Effector memory CD4-positive, alpha-beta T cell (primary cell): ENCODE measurements at regions not wholly inside any gene's neighbourhood (a gene's known extent, or its start where the extent isn't known, plus 50 kb on each side); places are given as distances from the start of the nearest gene placed in this dataset.

ENCODE experiments used
- DNase-seq, 3 donors: peaks; one replicate each; pipeline ENCODE4 v3.0.0-alpha.2; 2020
- H3K27ac ChIP-seq: 2 replicates; pipeline ENCODE4 v1.7.0; 2013; ENCODE audit warnings: mild to moderate bottlenecking, low read length, moderate library complexity; ENCODE audit not compliant: insufficient read depth, poor library complexity, severe bottlenecking
- H3K27me3 ChIP-seq: replicated peaks from 2 replicates; pipeline ENCODE4 v1.7.0; 2013; ENCODE audit warnings: mild to moderate bottlenecking, low read length; ENCODE audit not compliant: insufficient read depth, control insufficient read depth, poor library complexity, severe bottlenecking
- H3K36me3 ChIP-seq: 2 replicates; pipeline ENCODE4 v1.7.0; 2013; ENCODE audit warnings: mild to moderate bottlenecking, low read length, moderate library complexity; ENCODE audit not compliant: control insufficient read depth, insufficient read depth
- H3K4me1 ChIP-seq: 2 replicates; pipeline ENCODE4 v1.7.0; 2013; ENCODE audit warnings: low read length, mild to moderate bottlenecking; ENCODE audit not compliant: control insufficient read depth, insufficient read depth, poor library complexity, severe bottlenecking
- H3K4me3 ChIP-seq: 2 replicates; pipeline ENCODE4 v1.7.0; 2013; ENCODE audit warnings: low read length, low read depth, mild to moderate bottlenecking; ENCODE audit not compliant: insufficient read depth, poor library complexity, severe bottlenecking
- H3K9me3 ChIP-seq: 2 replicates; pipeline ENCODE4 v1.7.0; 2013; ENCODE audit warnings: mild to moderate bottlenecking, low read length, moderate library complexity; ENCODE audit not compliant: control insufficient read depth

- H3K4me1 ChIP-seq: no peaks in the 10 kb centered on the region
- no peaks in the 10 kb centered on the region for H3K36me3 ChIP-seq
- H3K9me3 ChIP-seq: no peaks in the 10 kb centered on the region
- no peak for DNase-seq
- H3K27ac ChIP-seq: no peak overlapping the region
- H3K27me3 ChIP-seq: no peaks in the 10 kb centered on the region
- no peak overlapping the region for H3K4me3 ChIP-seq
These were observed 234.9 kb upstream of the CADM1 start for GRCh38 chr11:115739146-115739545.

GRCh38 chr11:115737875-115738274 lies 233.7 kb upstream of the CADM1 start:
- Histone ChIP-seq H3K4me1 (no peaks in the 10 kb centered on the region), H3K4me3 (no peak overlapping the region), H3K9me3 (no peaks in the 10 kb centered on the region), H3K36me3 (no peaks in the 10 kb centered on the region), H3K27ac (no peak overlapping the region), H3K27me3 (no peaks in the 10 kb centered on the region)
- DNase-seq: no peak

DNA sequence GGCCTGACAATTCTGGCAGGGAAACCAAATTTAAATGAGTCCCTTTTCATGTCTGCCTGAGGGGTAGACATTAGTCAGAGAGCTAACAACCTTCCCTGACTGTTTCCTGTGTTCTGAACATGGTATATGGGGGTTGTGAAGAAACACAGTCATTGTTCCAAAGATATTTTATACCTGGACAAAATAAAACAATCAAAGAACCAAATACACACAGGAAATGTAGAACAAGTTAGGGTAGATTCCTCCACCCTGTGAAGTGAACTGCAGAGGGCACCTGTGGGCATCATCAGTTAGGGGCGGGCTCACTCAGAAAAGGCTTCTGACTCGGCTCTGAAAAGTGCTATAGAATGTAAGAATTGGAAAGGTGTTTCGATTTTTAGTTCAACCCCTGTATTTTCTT lies 231.9 kb upstream of the CADM1 start:
- H3K36me3 ChIP-seq: no peaks in the 10 kb centered on the region
- no peak for DNase-seq
- no peaks in the 10 kb centered on the region for H3K9me3 ChIP-seq
- no peak overlapping the region for H3K27ac ChIP-seq
- no peaks in the 10 kb centered on the region for H3K27me3 ChIP-seq
- H3K4me1 ChIP-seq: no peaks in the 10 kb centered on the region
- no peak overlapping the region for H3K4me3 ChIP-seq

- no peaks in the 10 kb centered on the region for H3K4me1 ChIP-seq
- H3K4me3 ChIP-seq: no peak overlapping the region
- H3K27ac ChIP-seq: no peak overlapping the region
- H3K9me3 ChIP-seq: no peaks in the 10 kb centered on the region
- H3K36me3 ChIP-seq: no peaks in the 10 kb centered on the region
- DNase-seq: no peak
- H3K27me3 ChIP-seq: no peaks in the 10 kb centered on the region
These were observed 220.5 kb upstream of the CADM1 start for GRCh38 chr11:115724666-115725065.

GRCh38 chr11:115722711-115723110 lies 218.5 kb upstream of the CADM1 start:
- Histone ChIP-seq H3K4me1 (no peaks in the 10 kb centered on the region), H3K4me3 (no peak overlapping the region), H3K9me3 (no peaks in the 10 kb centered on the region), H3K27ac (no peak overlapping the region), H3K36me3 (no peaks in the 10 kb centered on the region), H3K27me3 (no peaks in the 10 kb centered on the region)
- no peak for DNase-seq

DNA sequence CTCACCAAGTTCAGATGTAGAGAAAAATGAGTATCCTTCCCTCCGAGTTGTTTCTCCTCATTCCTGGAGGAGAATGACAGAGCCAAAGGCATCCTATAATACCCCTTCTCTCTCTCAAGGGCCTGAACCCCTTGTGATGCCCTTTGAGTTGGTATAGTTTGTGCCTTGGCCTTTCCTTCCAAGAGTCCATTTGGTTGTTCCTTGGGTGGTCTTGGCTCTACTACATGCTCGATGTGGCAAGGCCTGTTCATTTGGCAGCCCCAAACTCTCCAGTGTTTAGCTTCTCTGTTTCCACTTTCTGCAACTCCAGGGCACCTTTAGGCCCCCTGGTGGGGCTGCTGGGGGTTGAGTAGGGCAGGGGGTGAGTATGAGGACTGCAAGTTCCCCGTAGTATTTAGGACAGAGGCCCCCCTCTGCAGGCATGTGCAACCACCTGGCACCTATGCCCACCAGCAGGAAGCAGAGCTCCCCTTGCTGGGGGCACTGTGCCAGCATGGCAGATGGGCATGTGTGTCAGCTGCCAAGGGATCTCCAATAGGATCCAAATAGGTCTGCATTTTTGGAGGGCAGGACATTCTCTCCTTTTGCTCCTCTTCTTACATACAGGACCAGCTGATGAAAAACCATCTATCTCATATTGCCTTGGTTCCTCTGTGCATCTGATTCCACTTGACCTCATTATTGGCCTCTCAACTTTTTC lies 217.2 kb upstream of the CADM1 start:
- no peak overlapping the region for H3K4me3 ChIP-seq
- H3K9me3 ChIP-seq: no peaks in the 10 kb centered on the region
- no peaks in the 10 kb centered on the region for H3K36me3 ChIP-seq
- no peak for DNase-seq
- no peak overlapping the region for H3K27ac ChIP-seq
- no peaks in the 10 kb centered on the region for H3K27me3 ChIP-seq
- H3K4me1 ChIP-seq: no peaks in the 10 kb centered on the region

GRCh38 chr11:115720602-115721245 lies 216.5 kb upstream of the CADM1 start:
- H3K36me3 ChIP-seq: no peaks in the 10 kb centered on the region
- H3K4me3 ChIP-seq: no peak overlapping the region
- H3K9me3 ChIP-seq: no peaks in the 10 kb centered on the region
- no peak for DNase-seq
- H3K4me1 ChIP-seq: no peaks in the 10 kb centered on the region
- H3K27me3 ChIP-seq: no peaks in the 10 kb centered on the region
- no peak overlapping the region for H3K27ac ChIP-seq

DNA sequence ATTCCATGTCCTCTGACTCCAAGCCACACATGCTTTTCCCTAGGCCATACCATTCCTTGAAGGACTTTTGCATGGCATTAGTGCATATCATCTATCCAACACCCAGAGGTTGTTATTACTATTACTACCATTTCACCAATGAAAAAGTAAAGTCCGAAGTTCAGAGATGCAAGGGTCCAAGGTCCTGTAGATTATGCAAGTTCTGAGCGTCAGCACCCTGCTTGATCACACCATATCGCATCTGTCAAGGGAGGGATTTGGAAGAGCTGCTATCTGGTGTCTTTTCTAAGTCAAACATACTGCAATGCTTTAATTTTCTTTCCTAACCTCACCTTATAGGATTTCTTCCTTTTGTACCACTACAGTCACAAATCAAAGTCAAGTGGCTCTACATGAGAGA lies 214.7 kb upstream of the CADM1 start:
- no peaks in the 10 kb centered on the region for H3K27me3 ChIP-seq
- no peak overlapping the region for H3K27ac ChIP-seq
- no peaks in the 10 kb centered on the region for H3K9me3 ChIP-seq
- DNase-seq: no peak
- no peak overlapping the region for H3K4me3 ChIP-seq
- no peaks in the 10 kb centered on the region for H3K4me1 ChIP-seq
- no peaks in the 10 kb centered on the region for H3K36me3 ChIP-seq

GRCh38 chr11:115718106-115718505 lies 213.9 kb upstream of the CADM1 start:
- H3K27ac ChIP-seq: no peak overlapping the region
- no peaks in the 10 kb centered on the region for H3K9me3 ChIP-seq
- no peak overlapping the region for H3K4me3 ChIP-seq
- no peaks in the 10 kb centered on the region for H3K36me3 ChIP-seq
- H3K27me3 ChIP-seq: no peaks in the 10 kb centered on the region
- DNase-seq: no peak
- H3K4me1 ChIP-seq: no peaks in the 10 kb centered on the region

GRCh38 chr11:115716601-115717529 lies 212.7 kb upstream of the CADM1 start:
- no peak overlapping the region for H3K4me3 ChIP-seq
- H3K27ac ChIP-seq: no peak overlapping the region
- no peaks in the 10 kb centered on the region for H3K4me1 ChIP-seq
- no peaks in the 10 kb centered on the region for H3K9me3 ChIP-seq
- DNase-seq: no peak
- no peaks in the 10 kb centered on the region for H3K27me3 ChIP-seq
- H3K36me3 ChIP-seq: no peaks in the 10 kb centered on the region
